ENCODE measurements at regions not wholly inside any gene's neighbourhood (a gene's known extent, or its start where the extent isn't known, plus 50 kb on each side); places are given as distances from the start of the nearest gene placed in this dataset.
"Not testable (repeated sequence)": the region's sequence is repeated elsewhere in the genome, so short reads cannot be mapped to it uniquely, and the experiment has no call there.

GRCh38 chr9:87420884-87421283, 76.8 kb upstream of the DAPK1 start:
- no peak overlapping the region for H3K4me3 ChIP-seq
- no peak overlapping the region for H3K27ac ChIP-seq
- H3K27me3 ChIP-seq: no peaks in the 10 kb centered on the region
- no peaks in the 10 kb centered on the region for H3K36me3 ChIP-seq
- no peak for TF ChIP-seq CTCF (IDR thresholded peaks at IDR 0.05)
- intact Hi-C loops (cut with DNase I; ENCODE audit: low total_unique reads): no loop called here
- H3K9me3 ChIP-seq: peaks cover 0 to 4% of the 10 kb centered on the region in 2 donors
- H3K4me1 ChIP-seq: no peaks in the 10 kb centered on the region
- DNase-seq: no peak

DNA sequence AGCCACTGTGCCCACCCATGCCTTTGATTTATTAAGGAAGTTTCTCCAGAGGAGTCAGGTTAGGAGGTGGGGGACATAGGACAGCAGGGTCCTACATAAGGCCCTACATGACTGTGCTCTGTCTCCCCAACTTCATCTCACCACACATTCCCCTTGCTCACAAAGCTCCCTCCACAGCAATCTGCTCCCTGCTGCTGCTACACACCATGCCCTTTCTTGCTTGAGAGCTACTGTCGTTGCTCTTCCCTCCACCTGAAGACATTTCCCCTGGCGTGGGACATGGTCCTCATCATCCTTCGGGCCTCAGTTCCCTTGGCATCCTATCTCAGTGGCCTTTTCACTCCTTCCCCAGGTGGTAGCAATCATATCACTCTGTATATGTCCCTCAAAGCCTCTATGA, 75.9 kb upstream of the DAPK1 start:
- DNase-seq: no peak
- TF ChIP-seq CTCF (IDR thresholded peaks at IDR 0.05): no peak
- Histone ChIP-seq H3K27ac (no peak overlapping the region), H3K4me3 (no peak overlapping the region), H3K9me3 (peaks cover 0 to 4% of the 10 kb centered on the region in 2 donors), H3K27me3 (no peaks in the 10 kb centered on the region), H3K4me1 (no peaks in the 10 kb centered on the region), H3K36me3 (no peaks in the 10 kb centered on the region)
- intact Hi-C loops (cut with DNase I; ENCODE audit: low total_unique reads): no loop called here

GRCh38 chr9:87422999-87423398, 74.7 kb upstream of the DAPK1 start:
- Histone ChIP-seq H3K4me1 (no peaks in the 10 kb centered on the region), H3K27ac (no peak overlapping the region), H3K9me3 (peaks cover 0 to 4% of the 10 kb centered on the region in 2 donors), H3K36me3 (no peaks in the 10 kb centered on the region), H3K27me3 (no peaks in the 10 kb centered on the region), H3K4me3 (no peak overlapping the region)
- no peak for DNase-seq
- intact Hi-C loops (cut with DNase I; ENCODE audit: low total_unique reads): no loop called here
- TF ChIP-seq POLR2A (IDR thresholded peaks at IDR 0.05) (no peak), CTCF (IDR thresholded peaks at IDR 0.05) (no peak)

DNA sequence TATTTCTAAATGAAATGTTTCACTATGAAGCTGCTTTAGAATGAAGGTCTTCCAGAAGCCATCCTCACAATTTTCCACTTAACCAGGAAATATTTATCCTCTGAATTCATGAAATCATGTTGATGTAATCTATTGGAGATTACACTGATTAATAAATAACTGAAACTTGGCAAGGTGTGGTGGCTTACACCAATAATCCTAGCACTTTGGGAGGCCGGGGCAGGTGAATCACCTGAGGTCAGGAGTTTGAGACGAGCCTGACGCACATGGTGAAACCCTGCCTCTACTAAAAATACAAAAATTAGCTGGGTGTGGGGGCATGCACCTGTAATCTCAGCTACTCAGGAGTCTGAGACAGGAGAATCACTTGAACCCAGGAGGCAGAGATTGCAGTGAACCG, 73.8 kb upstream of the DAPK1 start:
- H3K4me3 ChIP-seq; H3K27ac ChIP-seq; DNase-seq; intact Hi-C loops (cut with DNase I; ENCODE audit: low total_unique reads); H3K36me3 ChIP-seq; H3K27me3 ChIP-seq; H3K9me3 ChIP-seq; H3K4me1 ChIP-seq: not testable (repeated sequence)

DNA sequence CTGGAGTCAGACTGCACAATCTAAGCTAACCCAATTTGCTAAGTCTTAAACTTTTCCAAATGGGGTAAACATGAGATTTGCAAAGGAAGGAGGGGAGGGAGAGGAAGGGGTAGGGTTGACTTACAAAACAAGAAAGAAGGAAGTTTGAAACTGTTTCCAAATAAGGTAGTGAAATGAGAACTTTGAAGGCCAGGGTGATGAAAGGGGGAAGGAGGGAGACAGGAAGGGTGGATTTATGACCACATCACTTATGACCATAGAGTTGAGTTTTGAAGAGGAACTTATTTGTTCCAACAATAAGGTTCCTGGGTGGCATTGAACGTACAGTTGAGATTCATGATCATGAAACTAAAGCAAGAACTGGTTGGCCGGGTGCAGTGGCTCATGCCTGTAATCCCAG, 72.5 kb upstream of the DAPK1 start:
- Histone ChIP-seq H3K4me3 (no peak overlapping the region), H3K9me3 (peaks cover 0 to 4% of the 10 kb centered on the region in 2 donors), H3K27ac (no peak overlapping the region), H3K4me1 (no peaks in the 10 kb centered on the region), H3K36me3 (no peaks in the 10 kb centered on the region), H3K27me3 (no peaks in the 10 kb centered on the region)
- intact Hi-C loops (cut with DNase I; ENCODE audit: low total_unique reads): no loop called here
- TF ChIP-seq CTCF (IDR thresholded peaks at IDR 0.05): no peak
- no peak for TF ChIP-seq POLR2A (IDR thresholded peaks at IDR 0.05)
- DNase-seq: no peak

DNA sequence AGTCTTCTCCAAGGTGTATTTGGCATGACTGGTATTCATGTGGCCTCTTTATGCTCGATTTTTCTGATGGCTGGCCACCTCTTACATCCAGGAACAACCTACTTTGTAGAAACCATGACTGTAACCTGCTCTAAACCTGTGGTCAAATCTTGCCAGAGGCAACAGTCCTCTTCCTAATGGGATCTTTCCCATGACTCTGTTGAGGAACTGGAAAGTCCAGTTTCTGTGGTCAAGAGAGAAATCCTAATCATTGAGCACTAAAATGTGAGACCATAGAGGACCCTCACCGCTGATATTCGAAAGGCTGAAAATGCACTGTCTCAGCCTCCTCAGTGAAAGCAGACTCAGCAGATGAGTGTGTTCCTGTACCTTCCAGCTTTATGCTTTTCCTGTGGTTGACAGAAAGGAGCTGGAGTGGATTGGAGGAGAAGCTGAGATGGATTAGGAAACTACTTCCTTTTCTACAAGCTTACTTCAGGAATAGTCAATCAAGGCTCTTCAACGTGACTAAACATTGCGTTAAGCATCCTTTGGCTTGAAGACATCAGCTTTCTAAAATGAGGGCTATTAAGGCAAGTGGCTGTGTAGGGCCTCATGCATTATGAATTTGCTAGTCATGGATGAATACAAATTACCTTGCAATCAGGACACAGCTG, 69.7 kb upstream of the DAPK1 start:
- Histone ChIP-seq H3K27me3 (no peaks in the 10 kb centered on the region), H3K36me3 (no peaks in the 10 kb centered on the region), H3K27ac (no peak overlapping the region), H3K9me3 (peaks cover 0 to 4% of the 10 kb centered on the region in 2 donors), H3K4me3 (no peak overlapping the region), H3K4me1 (no peaks in the 10 kb centered on the region)
- intact Hi-C loops (cut with DNase I; ENCODE audit: low total_unique reads): no loop called here
- TF ChIP-seq POLR2A (IDR thresholded peaks at IDR 0.05) (no peak), CTCF (IDR thresholded peaks at IDR 0.05) (no peak)
- no peak for DNase-seq
